ENCODE measurements at regions not wholly inside any gene's neighbourhood (a gene's known extent, or its start where the extent isn't known, plus 50 kb on each side); places are given as distances from the start of the nearest gene placed in this dataset.
A peak's percentile ranks its signal among the peaks of the same experiment; 100 is the strongest.

- Mint-ChIP-seq H3K27ac (ENCODE audit: unreplicated experiment) (peak overlapping the region; percentile 52), H3K27me3 (ENCODE audit: unreplicated experiment) (no peaks in the 10 kb centered on the region), H3K36me3 (ENCODE audit: unreplicated experiment) (no peaks in the 10 kb centered on the region), H3K9me3 (ENCODE audit: unreplicated experiment) (no peaks in the 10 kb centered on the region), H3K4me1 (ENCODE audit: low read depth, unreplicated experiment) (peaks cover 13% of the 10 kb centered on the region), H3K4me3 (ENCODE audit: unreplicated experiment) (peak overlapping the region; percentile 28)
- peak; percentile 73 for DNase-seq
- TF ChIP-seq, protein P1, sequence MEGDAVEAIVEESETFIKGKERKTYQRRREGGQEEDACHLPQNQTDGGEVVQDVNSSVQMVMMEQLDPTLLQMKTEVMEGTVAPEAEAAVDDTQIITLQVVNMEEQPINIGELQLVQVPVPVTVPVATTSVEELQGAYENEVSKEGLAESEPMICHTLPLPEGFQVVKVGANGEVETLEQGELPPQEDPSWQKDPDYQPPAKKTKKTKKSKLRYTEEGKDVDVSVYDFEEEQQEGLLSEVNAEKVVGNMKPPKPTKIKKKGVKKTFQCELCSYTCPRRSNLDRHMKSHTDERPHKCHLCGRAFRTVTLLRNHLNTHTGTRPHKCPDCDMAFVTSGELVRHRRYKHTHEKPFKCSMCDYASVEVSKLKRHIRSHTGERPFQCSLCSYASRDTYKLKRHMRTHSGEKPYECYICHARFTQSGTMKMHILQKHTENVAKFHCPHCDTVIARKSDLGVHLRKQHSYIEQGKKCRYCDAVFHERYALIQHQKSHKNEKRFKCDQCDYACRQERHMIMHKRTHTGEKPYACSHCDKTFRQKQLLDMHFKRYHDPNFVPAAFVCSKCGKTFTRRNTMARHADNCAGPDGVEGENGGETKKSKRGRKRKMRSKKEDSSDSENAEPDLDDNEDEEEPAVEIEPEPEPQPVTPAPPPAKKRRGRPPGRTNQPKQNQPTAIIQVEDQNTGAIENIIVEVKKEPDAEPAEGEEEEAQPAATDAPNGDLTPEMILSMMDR (IDR thresholded peaks at IDR 0.05; ENCODE audit: partially characterized antibody, unreplicated experiment), result peak; percentile 89
Observed at GRCh38 chr2:161063157-161063945, 96.9 kb upstream of the TANK start.

DNA sequence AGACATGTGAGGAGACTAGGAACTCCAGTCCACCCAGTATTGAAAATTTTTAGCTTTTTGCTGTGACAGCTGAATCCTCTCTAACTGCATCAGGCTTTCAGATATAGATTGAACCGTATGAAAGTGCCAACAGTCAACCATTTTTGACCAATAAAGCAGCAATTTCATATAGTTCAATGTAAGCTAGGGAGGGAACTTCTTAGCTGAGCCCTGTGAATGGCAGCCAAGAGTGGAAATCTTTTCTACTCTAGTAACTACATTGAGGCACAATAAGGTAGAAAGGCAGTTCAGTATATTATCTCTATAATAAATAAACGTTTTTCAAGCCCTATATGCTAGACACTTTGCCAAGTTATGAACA is 96.3 kb upstream of the TANK start:
- no peak overlapping the region for H3K4me3 Mint-ChIP-seq (ENCODE audit: unreplicated experiment)
- H3K27me3 Mint-ChIP-seq (ENCODE audit: unreplicated experiment), result no peaks in the 10 kb centered on the region

DNA sequence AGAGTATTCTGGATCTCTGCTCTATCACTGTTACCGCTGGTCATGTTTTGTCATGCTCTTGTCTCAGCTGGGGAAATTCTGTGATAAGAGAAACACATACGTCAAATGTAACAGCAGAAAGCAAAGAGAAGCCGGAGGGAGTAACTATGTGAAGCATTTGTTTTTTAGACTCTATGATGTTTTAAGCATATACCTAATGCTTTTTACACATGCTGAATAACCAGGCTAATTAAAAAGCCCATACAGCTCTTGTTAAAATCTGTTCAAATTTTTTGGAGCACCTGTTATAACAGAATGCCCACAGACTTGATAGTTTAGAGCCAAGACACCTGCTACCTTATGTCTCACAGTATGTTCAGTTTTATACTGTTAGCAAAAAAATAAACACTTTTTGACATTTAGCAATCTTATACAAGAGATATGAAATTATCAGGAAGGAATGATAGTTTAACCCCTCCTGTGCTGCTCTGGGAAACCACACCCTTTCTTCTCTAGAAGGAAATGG is 92.3 kb upstream of the TANK start:
- TF ChIP-seq, protein P1 (IDR thresholded peaks at IDR 0.05; ENCODE audit: partially characterized antibody, unreplicated experiment), result no peak
- Mint-ChIP-seq H3K4me1 (ENCODE audit: low read depth, unreplicated experiment) (peaks cover 12% of the 10 kb centered on the region), H3K27me3 (ENCODE audit: unreplicated experiment) (no peaks in the 10 kb centered on the region), H3K9me3 (ENCODE audit: unreplicated experiment) (no peaks in the 10 kb centered on the region), H3K4me3 (ENCODE audit: unreplicated experiment) (no peak overlapping the region), H3K27ac (ENCODE audit: unreplicated experiment) (no peak overlapping the region), H3K36me3 (ENCODE audit: unreplicated experiment) (no peaks in the 10 kb centered on the region)
- no peak for DNase-seq

More for the DNA sequence above, 96.3 kb upstream of the TANK start:
- TF ChIP-seq, protein P1 (IDR thresholded peaks at IDR 0.05; ENCODE audit: partially characterized antibody, unreplicated experiment), result peak; percentile 43
- no peak overlapping the region for H3K27ac Mint-ChIP-seq (ENCODE audit: unreplicated experiment)
- H3K9me3 Mint-ChIP-seq (ENCODE audit: unreplicated experiment), result no peaks in the 10 kb centered on the region
- no peaks in the 10 kb centered on the region for H3K36me3 Mint-ChIP-seq (ENCODE audit: unreplicated experiment)
- H3K4me1 Mint-ChIP-seq (ENCODE audit: low read depth, unreplicated experiment), result peaks cover 13% of the 10 kb centered on the region
- DNase-seq, result no peak

DNA sequence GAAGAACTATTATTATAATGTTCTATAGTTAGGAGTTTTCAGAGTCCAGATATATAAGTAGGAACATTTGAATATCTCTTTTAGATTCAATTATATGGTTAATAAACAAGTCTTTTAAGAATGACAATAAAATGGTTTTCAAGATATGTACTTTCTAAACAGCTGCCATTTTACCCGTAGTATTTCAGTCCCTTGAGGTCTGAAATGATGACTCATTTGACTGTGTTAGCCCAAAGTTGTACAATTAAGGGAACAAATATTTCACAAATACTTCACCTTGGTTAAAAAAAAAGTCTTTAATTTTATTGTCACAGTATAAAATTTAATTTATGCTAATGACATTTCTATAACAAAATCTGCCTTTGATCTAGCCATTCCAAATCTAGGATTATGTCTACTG is 91.6 kb upstream of the TANK start:
- DNase-seq, result no peak
- Mint-ChIP-seq H3K27ac (ENCODE audit: unreplicated experiment) (no peak overlapping the region), H3K9me3 (ENCODE audit: unreplicated experiment) (no peaks in the 10 kb centered on the region), H3K4me1 (ENCODE audit: low read depth, unreplicated experiment) (peaks cover 7% of the 10 kb centered on the region), H3K27me3 (ENCODE audit: unreplicated experiment) (no peaks in the 10 kb centered on the region), H3K36me3 (ENCODE audit: unreplicated experiment) (no peaks in the 10 kb centered on the region), H3K4me3 (ENCODE audit: unreplicated experiment) (no peak overlapping the region)
- TF ChIP-seq, protein P1 (IDR thresholded peaks at IDR 0.05; ENCODE audit: partially characterized antibody, unreplicated experiment), result no peak

All from glutamatergic neuron (in vitro differentiated cells).